ENCODE measurements at regions not wholly inside any gene's neighbourhood (a gene's known extent, or its start where the extent isn't known, plus 50 kb on each side); places are given as distances from the start of the nearest gene placed in this dataset.

DNA sequence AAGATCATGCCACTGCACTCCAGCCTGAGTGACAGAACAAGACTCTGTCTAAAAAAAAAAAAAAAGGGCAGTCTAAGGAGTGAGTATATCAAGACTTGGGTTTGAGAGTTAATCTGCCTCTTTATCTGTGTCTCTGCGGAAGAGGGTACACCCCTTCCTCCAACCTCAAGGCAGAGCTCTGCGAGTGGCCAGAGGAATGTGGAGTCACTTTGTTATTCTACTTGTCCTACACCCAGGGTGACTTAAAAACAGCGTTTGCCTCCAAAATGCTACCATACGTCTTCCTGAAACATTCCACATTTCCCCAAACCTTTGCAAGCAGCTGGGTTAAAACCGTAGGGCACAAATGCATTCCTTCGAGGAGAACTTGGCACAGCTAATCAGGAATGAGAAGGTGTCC lies 199.9 kb downstream of the SHOX start:
- TF ChIP-seq CTCF (IDR thresholded peaks at IDR 0.05) (no peak), EZH2 (IDR thresholded peaks at IDR 0.05; ENCODE audit: borderline replicate concordance, insufficient read depth, low read depth, low read length, poor library complexity, severe bottlenecking) (no peak)
